HepG2 (cell line): ENCODE measurements at regions not wholly inside any gene's neighbourhood (a gene's known extent, or its start where the extent isn't known, plus 50 kb on each side); places are given as distances from the start of the nearest gene placed in this dataset.

Experiments
- ATAC-seq: fragments of 200-7000 bp; cut with Tn5 transposase; 3 replicates; pipeline ENCODE4 v1.9.1; 2020; ENCODE audit warnings: mild to moderate bottlenecking, moderate library complexity
- BruUV-seq: library from RNA; stranded (reverse); fragments of 400-500 nt; replicated peaks from 2 replicates; lab custom pipeline; 2021; lab: Mats Ljungman, UMichigan
- CTCF ChIA-PET: fragments of 300-600 bp; formaldehyde crosslinking; extraction: SDS; loops from one replicate; lab custom pipeline; 2021; ENCODE audit warnings: low total read pairs, inconsistent platforms, low intra/inter-chr PET ratio; lab: Yijun Ruan, JAX
- POLR2A ChIA-PET: fragments of 350-600 bp; sonication (Branson Sonifier 250); formaldehyde crosslinking; loops from one replicate; lab custom pipeline; 2020; ENCODE audit warnings: antibody characterized with exemption, inconsistent platforms; lab: Yijun Ruan, JAX
- DNase-seq: peaks from one replicate; pipeline ENCODE4 v3.0.0-alpha.2; 2015; ENCODE audit warnings: low spot score
- FAIRE-seq: peaks from 3 replicates; lab custom pipeline; 2011; peaks lifted over from hg19 to GRCh38; lab: Jason Lieb, UNC
- H2AFZ ChIP-seq: one replicate; pipeline ENCODE4 v1.6.1; 2011; ENCODE audit warnings: low read length, inconsistent platforms
- H3K27ac ChIP-seq: fragments of 300-600 bp; 3 replicates; pipeline ENCODE4 v1.8.0; 2011; ENCODE audit warnings: mixed run types, mild to moderate bottlenecking, mixed read lengths, low read length, inconsistent platforms; ENCODE audit not compliant: insufficient read depth; ENCODE audit errors: extremely low read length
- H3K27me3 ChIP-seq, 2 experiments: fragments of 200-600 bp in 1 of 2; 2 replicates in 1 of 2; 3 replicates in 1 of 2; pipeline versions ENCODE4 v1.6.0 to v1.8.0; 2011; ENCODE audit warnings: low read length in 2 of 2, mild to moderate bottlenecking in 2 of 2, moderate library complexity in 2 of 2, inconsistent platforms in 1 of 2; ENCODE audit not compliant: insufficient read depth in 2 of 2, control insufficient read depth in 1 of 2
- H3K36me3 ChIP-seq, 2 experiments: fragments of 200-600 bp in 1 of 2; replicated peaks in 1 of 2; 2 replicates in 1 of 2; 3 replicates in 1 of 2; pipeline versions ENCODE4 v1.5.1 to v1.8.0; 2011; ENCODE audit warnings: low read length in 2 of 2, inconsistent platforms in 1 of 2; ENCODE audit not compliant: insufficient read depth in 2 of 2, control insufficient read depth in 1 of 2
- H3K4me1 ChIP-seq: 2 replicates; pipeline ENCODE4 v1.5.1; 2012; ENCODE audit warnings: low read length, inconsistent platforms; ENCODE audit not compliant: insufficient read depth
- H3K4me2 ChIP-seq: 2 replicates; pipeline ENCODE4 v1.6.0; 2011; ENCODE audit warnings: low read depth, low read length, inconsistent platforms
- H3K4me3 ChIP-seq, 3 experiments: fragments of 200-600 bp in 1 of 3; sonication (generic), shearing (Covaris generic) in 1 of 3; replicated peaks in 1 of 3; 2 replicates each; pipeline ENCODE4 v1.5.1; 2011 to 2016; ENCODE audit warnings: low read length in 3 of 3, inconsistent platforms in 2 of 3, low read depth in 2 of 3, mild to moderate bottlenecking in 2 of 3, control low read depth in 1 of 3, mixed read lengths in 1 of 3; ENCODE audit not compliant: insufficient read depth in 1 of 3
- H3K79me2 ChIP-seq: one replicate; pipeline ENCODE4 v1.6.1; 2011; ENCODE audit warnings: low read length, inconsistent platforms; ENCODE audit not compliant: insufficient read depth
- H3K9ac ChIP-seq: 2 replicates; pipeline ENCODE4 v1.6.0; 2011; ENCODE audit warnings: mild to moderate bottlenecking, low read depth, low read length, inconsistent platforms; ENCODE audit not compliant: insufficient read depth
- H3K9me3 ChIP-seq: 2 replicates; pipeline ENCODE4 v1.5.1; 2012; ENCODE audit warnings: mild to moderate bottlenecking, low read length
- H4K20me1 ChIP-seq: 2 replicates; pipeline ENCODE4 v1.6.0; 2011; ENCODE audit warnings: inconsistent platforms, mild to moderate bottlenecking, low read length, moderate library complexity; ENCODE audit not compliant: insufficient read depth
- ELF1 ChIP-seq: sonication (generic); formaldehyde crosslinking; IDR thresholded peaks from 2 replicates; pipeline ENCODE4 v1.4.0; 2020; ENCODE audit warnings: missing genetic modification reagents
- GMEB2 ChIP-seq: IDR thresholded peaks from 2 replicates; pipeline ENCODE4 v1.6.1; 2016; ENCODE audit warnings: missing biosample characterization, missing genetic modification reagents, low read depth
- PBX3 ChIP-seq: sonication (generic); formaldehyde crosslinking; IDR thresholded peaks from 2 replicates; pipeline ENCODE4 v1.8.1; 2023; ENCODE audit warnings: missing genetic modification reagents, inconsistent platforms, borderline replicate concordance
- PPARG ChIP-seq: conservative IDR thresholded peaks from 2 replicates; pipeline ENCODE4 v1.6.1; 2016; ENCODE audit warnings: missing biosample characterization, missing genetic modification reagents
- SATB2 ChIP-seq: sonication (generic); formaldehyde crosslinking; IDR thresholded peaks from 2 replicates; pipeline ENCODE4 v1.5.0; 2020; ENCODE audit warnings: missing genetic modification reagents
- SRF ChIP-seq: IDR thresholded peaks from 2 replicates; pipeline ENCODE4 v1.6.1; 2011; ENCODE audit warnings: mild to moderate bottlenecking, low read depth, low read length, moderate library complexity
- TOPORS ChIP-seq: sonication (generic); formaldehyde crosslinking; IDR thresholded peaks from 2 replicates; pipeline ENCODE4 v1.8.0; 2023; ENCODE audit warnings: mild to moderate bottlenecking, missing genetic modification reagents
- ZBTB37 ChIP-seq: sonication (generic); formaldehyde crosslinking; IDR thresholded peaks from 2 replicates; pipeline ENCODE4 v1.4.0; 2020; ENCODE audit warnings: mild to moderate bottlenecking, missing genetic modification reagents
- ZNF329 ChIP-seq: sonication (generic); formaldehyde crosslinking; IDR thresholded peaks from 2 replicates; pipeline ENCODE4 v1.9.0; 2021; ENCODE audit warnings: low read depth, mild to moderate bottlenecking, missing genetic modification reagents
- ZNF704 ChIP-seq: sonication (generic); formaldehyde crosslinking; IDR thresholded peaks from 2 replicates; pipeline ENCODE4 v1.8.1; 2023; ENCODE audit warnings: mild to moderate bottlenecking, inconsistent platforms, moderate library complexity, missing genetic modification reagents, borderline replicate concordance
- WGBS: methylation state at CpG from one replicate; pipeline ENCODE4 v1.1.6; 2017; ENCODE audit warnings: low lambda C conversion rate; 5-methylcytosine and 5-hydroxymethylcytosine counted together
- in situ Hi-C: cut with HindIII; loops from 2 replicates; pipeline ENCODE4 v1.10.0; 2017; ENCODE audit warnings: low pct_unique_long_range_greater_than_20kb; ENCODE audit not compliant: extremely low pct_ligation_motif_present
- intact Hi-C: fragments of 100-400 bp; cut with micrococcal nuclease; formaldehyde crosslinking; loops from one replicate; pipeline ENCODE4 v1.10.0; 2022; ENCODE audit not compliant: unreplicated experiment
- TF ChIP-seq, protein P1 (sequence below): sonication (generic); formaldehyde crosslinking; IDR thresholded peaks from 2 replicates; pipeline ENCODE4 v1.8.1; 2023; ENCODE audit warnings: mild to moderate bottlenecking, missing genetic modification reagents, borderline replicate concordance

DNA sequence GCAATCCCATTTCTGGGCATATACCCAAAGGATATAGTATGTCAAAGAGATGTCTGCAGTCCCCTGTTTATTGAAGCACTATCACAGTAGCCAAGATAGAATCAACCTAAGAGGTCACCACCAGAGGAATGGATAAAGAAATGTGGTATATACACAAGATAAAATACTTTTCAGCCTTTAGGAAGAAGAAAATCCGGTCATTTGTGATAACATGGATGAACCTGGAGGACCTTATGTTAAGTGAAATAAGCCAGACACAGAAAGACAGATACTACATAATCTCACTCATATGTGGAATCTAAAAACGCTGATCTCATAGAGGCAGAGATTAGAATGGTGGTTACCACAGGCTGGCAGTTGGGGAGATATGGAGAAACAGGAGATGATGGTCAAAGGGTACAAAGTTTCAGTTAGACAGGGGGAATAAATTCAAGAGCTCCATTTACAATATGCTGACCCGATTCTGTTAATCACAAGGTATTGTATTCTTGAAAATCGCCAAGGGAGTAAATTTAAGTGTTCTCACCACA lies 195.8 kb downstream of the MTHFS start:
- BruUV-seq = no TSS peak
- no peaks in the 10 kb centered on the region for H3K9me3 ChIP-seq
- no peak overlapping the region for H3K4me3 ChIP-seq
- no peaks in the 10 kb centered on the region for H4K20me1 ChIP-seq
- no peaks in the 10 kb centered on the region for H3K36me3 ChIP-seq
- H3K4me1 ChIP-seq = no peaks in the 10 kb centered on the region
- no peaks in the 10 kb centered on the region for H3K79me2 ChIP-seq
- ChIA-PET CTCF (no interaction called here), POLR2A (no interaction called here)
- no peak overlapping the region for H2AFZ ChIP-seq
- DNase-seq = no peak
- in situ Hi-C loops (no loop called here), intact Hi-C loops (no loop called here)
- no peak overlapping the region for H3K9ac ChIP-seq
- H3K4me2 ChIP-seq = no peak overlapping the region
- no peak overlapping the region for H3K27ac ChIP-seq
- H3K27me3 ChIP-seq = peaks cover 0 to 8% of the 10 kb centered on the region in 2 experiments; a peak in 1 of 5 replicates
- WGBS = 12% methylated on average over 4 of the region's 4 CpGs
- no peak for FAIRE-seq
- TF ChIP-seq SATB2 (CRISPR knock-in tag) = no peak
- TF ChIP-seq, protein P1, sequence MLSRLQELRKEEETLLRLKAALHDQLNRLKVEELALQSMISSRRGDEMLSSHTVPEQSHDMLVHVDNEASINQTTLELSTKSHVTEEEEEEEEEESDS = no peak
- no peak for TF ChIP-seq TOPORS (CRISPR knock-in tag)
- no peak for TF ChIP-seq GMEB2 (CRISPR knock-in tag)
- no peak for TF ChIP-seq ZBTB37 (CRISPR knock-in tag)
- TF ChIP-seq SRF = no peak
- no peak for TF ChIP-seq ZNF329 (CRISPR knock-in tag)
- no peak for TF ChIP-seq ZNF704 (CRISPR knock-in tag)
- TF ChIP-seq ELF1 (CRISPR knock-in tag) = no peak
- TF ChIP-seq PBX3 (CRISPR knock-in tag) = no peak
- TF ChIP-seq PPARG (CRISPR knock-in tag) = no peak
- TF ChIP-seq, all 625 proteins: peak for 0
- ATAC-seq = no peak
